H9 (cell line): ENCODE measurements at regions not wholly inside any gene's neighbourhood (a gene's known extent, or its start where the extent isn't known, plus 50 kb on each side); places are given as distances from the start of the nearest gene placed in this dataset.

Source experiments
- DNase-seq: peaks from one replicate; pipeline ENCODE4 v3.0.0-alpha.2; 2017
- H2AFZ ChIP-seq: one replicate; pipeline ENCODE4 v1.6.1; 2013; ENCODE audit warnings: mild to moderate bottlenecking, low read length, control low read depth, moderate library complexity
- H2AK5ac ChIP-seq: 2 replicates; pipeline ENCODE4 v1.6.1; 2013; ENCODE audit warnings: low read length, control low read depth, mixed read lengths; ENCODE audit not compliant: insufficient read length
- H2BK120ac ChIP-seq: one replicate; pipeline ENCODE4 v1.6.1; 2013; ENCODE audit warnings: low read depth, mild to moderate bottlenecking, low read length, control low read depth, inconsistent platforms; ENCODE audit not compliant: poor library complexity, severe bottlenecking
- H2BK12ac ChIP-seq: 2 replicates; pipeline ENCODE4 v1.6.1; 2013; ENCODE audit warnings: low read length, control low read depth, mixed read lengths, low read depth; ENCODE audit not compliant: insufficient read length
- H2BK15ac ChIP-seq: 2 replicates; pipeline ENCODE4 v1.6.1; 2013; ENCODE audit warnings: low read depth, low read length, control low read depth
- H2BK20ac ChIP-seq: one replicate; pipeline ENCODE4 v1.6.1; 2013; ENCODE audit warnings: low read depth, mild to moderate bottlenecking, low read length, control low read depth, inconsistent platforms; ENCODE audit not compliant: poor library complexity, severe bottlenecking
- H2BK5ac ChIP-seq: 2 replicates; pipeline ENCODE4 v1.6.1; 2013; ENCODE audit warnings: low read length, control low read depth, mixed read lengths; ENCODE audit not compliant: insufficient read length
- H3K14ac ChIP-seq: 2 replicates; pipeline ENCODE4 v1.6.1; 2013; ENCODE audit warnings: low read length, control low read depth; ENCODE audit not compliant: insufficient read depth
- H3K18ac ChIP-seq: 2 replicates; pipeline ENCODE4 v1.6.1; 2013; ENCODE audit warnings: low read depth, mild to moderate bottlenecking, mixed read lengths, low read length, control low read depth; ENCODE audit not compliant: insufficient read length
- H3K23ac ChIP-seq: 2 replicates; pipeline ENCODE4 v1.6.1; 2013; ENCODE audit warnings: low read length, control low read depth, mixed read lengths, low read depth; ENCODE audit not compliant: insufficient read length
- H3K23me2 ChIP-seq: 2 replicates; pipeline ENCODE4 v1.6.1; 2013; ENCODE audit warnings: low read depth, mild to moderate bottlenecking, mixed read lengths, low read length, control low read depth; ENCODE audit not compliant: insufficient read length, poor library complexity, severe bottlenecking
- H3K27ac ChIP-seq: 2 replicates; pipeline ENCODE4 v1.5.1; 2013; ENCODE audit warnings: low read length, control low read depth, mixed read lengths, low read depth; ENCODE audit not compliant: insufficient read length
- H3K27me3 ChIP-seq: 2 replicates; pipeline ENCODE4 v1.6.1; 2013; ENCODE audit warnings: low read length, control low read depth, inconsistent platforms; ENCODE audit not compliant: insufficient read depth
- H3K4ac ChIP-seq: 2 replicates; pipeline ENCODE4 v1.6.1; 2013; ENCODE audit warnings: low read depth, mild to moderate bottlenecking, control low read depth, inconsistent platforms, low read length, moderate library complexity
- H3K4me1 ChIP-seq: 2 replicates; pipeline ENCODE4 v1.6.1; 2013; ENCODE audit warnings: low read length, control low read depth, inconsistent platforms; ENCODE audit not compliant: insufficient read depth
- H3K4me2 ChIP-seq: 2 replicates; pipeline ENCODE4 v1.6.1; 2013; ENCODE audit warnings: low read length, control low read depth, mixed read lengths; ENCODE audit not compliant: insufficient read length, insufficient read depth
- H3K56ac ChIP-seq: 2 replicates; pipeline ENCODE4 v1.6.1; 2013; ENCODE audit warnings: low read depth, mild to moderate bottlenecking, mixed read lengths, low read length, control low read depth; ENCODE audit not compliant: insufficient read length
- H3K79me1 ChIP-seq: 2 replicates; pipeline ENCODE4 v1.6.1; 2013; ENCODE audit warnings: low read depth, mild to moderate bottlenecking, moderate library complexity, low read length, control low read depth, inconsistent platforms; ENCODE audit not compliant: insufficient read depth, poor library complexity, severe bottlenecking
- H3K79me2 ChIP-seq: 2 replicates; pipeline ENCODE4 v1.6.1; 2013; ENCODE audit warnings: low read length, control low read depth, inconsistent platforms; ENCODE audit not compliant: insufficient read depth
- H3K9ac ChIP-seq: 2 replicates; pipeline ENCODE4 v1.6.1; 2013; ENCODE audit warnings: low read length, control low read depth, mixed read lengths; ENCODE audit not compliant: insufficient read length; ENCODE audit errors: extremely low read depth
- H3K9me3 ChIP-seq: one replicate; pipeline ENCODE4 v1.6.1; 2013; ENCODE audit warnings: low read depth, low read length, inconsistent platforms; ENCODE audit not compliant: control insufficient read depth
- H3T11ph ChIP-seq: one replicate; pipeline ENCODE4 v1.6.1; 2013; ENCODE audit warnings: mild to moderate bottlenecking, low read length, control low read depth, inconsistent platforms
- H4K20me1 ChIP-seq: one replicate; pipeline ENCODE4 v1.6.1; 2013; ENCODE audit not compliant: control insufficient read depth, insufficient read length, insufficient read depth
- H4K5ac ChIP-seq: 2 replicates; pipeline ENCODE4 v1.6.1; 2013; ENCODE audit warnings: low read depth, mild to moderate bottlenecking, mixed read lengths, low read length, control low read depth; ENCODE audit not compliant: insufficient read length
- H4K8ac ChIP-seq: replicated peaks from 2 replicates; pipeline ENCODE4 v1.6.1; 2013; ENCODE audit warnings: low read length, control low read depth, mixed read lengths, low read depth; ENCODE audit not compliant: insufficient read length
- H4K91ac ChIP-seq: 2 replicates; pipeline ENCODE4 v1.6.1; 2013; ENCODE audit warnings: low read depth, mild to moderate bottlenecking, moderate library complexity, mixed read lengths, low read length, control low read depth; ENCODE audit not compliant: insufficient read length
- H3K27ac Mint-ChIP-seq, 3 experiments: 2 replicates in 2 of 3; 3 replicates in 1 of 3; pipeline ENCODE4 v1.8.0; 2020 to 2021; ENCODE audit warnings: mixed read lengths in 3 of 3, mild to moderate bottlenecking in 1 of 3, moderate library complexity in 1 of 3
- H3K27me3 Mint-ChIP-seq: 2 replicates; pipeline ENCODE4 v1.8.0; 2021; ENCODE audit warnings: low read depth, mild to moderate bottlenecking, moderate library complexity, mixed read lengths
- H3K36me3 Mint-ChIP-seq, 3 experiments: 2 replicates in 2 of 3; 3 replicates in 1 of 3; pipeline ENCODE4 v1.8.0; 2020 to 2021; ENCODE audit warnings: low read depth in 3 of 3, mixed read lengths in 3 of 3; ENCODE audit not compliant: insufficient read depth in 1 of 3
- H3K4me1 Mint-ChIP-seq, 2 experiments: 2 replicates each; pipeline ENCODE4 v1.8.0; 2020; ENCODE audit warnings: mixed read lengths in 2 of 2
- H3K4me3 Mint-ChIP-seq, 2 experiments: 2 replicates in 1 of 2; 3 replicates in 1 of 2; pipeline ENCODE4 v1.8.0; 2020 to 2021; ENCODE audit warnings: mild to moderate bottlenecking in 2 of 2, mixed read lengths in 2 of 2, moderate library complexity in 1 of 2
- H3K9me3 Mint-ChIP-seq, 2 experiments: 2 replicates in 1 of 2; 3 replicates in 1 of 2; pipeline ENCODE4 v1.8.0; 2020; ENCODE audit warnings: mild to moderate bottlenecking in 2 of 2, mixed read lengths in 2 of 2, moderate library complexity in 1 of 2
- CTCF ChIP-seq: fragments of 200-600 bp; sonication (generic); conservative IDR thresholded peaks from 3 replicates; pipeline ENCODE4 v1.8.0; 2021; ENCODE audit warnings: antibody characterized with exemption, mild to moderate bottlenecking
- WGBS: extraction: QIAGEN DNeasy Blood & Tissue Kit; methylation state at CpG from one replicate; pipeline ENCODE4 v1.1.7; 2013; ENCODE audit warnings: missing lambda C conversion rate, low lambda C conversion rate, mixed read lengths; ENCODE audit not compliant: insufficient read length; ENCODE audit errors: extremely low coverage; 5-methylcytosine and 5-hydroxymethylcytosine counted together

- H3K27me3 ChIP-seq = no peaks in the 10 kb centered on the region
- Mint-ChIP-seq H3K4me3 (no peak overlapping the region), H3K9me3 (peaks cover 18 to 23% of the 10 kb centered on the region in 2 experiments), H3K27me3 (no peaks in the 10 kb centered on the region), H3K4me1 (peaks cover 19% of the 10 kb centered on the region in 2 experiments), H3K36me3 (peaks cover 9 to 25% (median 20%) of the 10 kb centered on the region in 3 experiments), H3K27ac (no peak overlapping the region)
- no peak overlapping the region for H4K5ac ChIP-seq
- no peak overlapping the region for H3K23ac ChIP-seq
- no peaks in the 10 kb centered on the region for H3K23me2 ChIP-seq
- no peaks in the 10 kb centered on the region for H3K79me2 ChIP-seq
- no peak overlapping the region for H4K91ac ChIP-seq
- H3K9ac ChIP-seq = no peak overlapping the region
- no CpG with 5 or more reads among the region's 5 CpGs for WGBS
- H2BK5ac ChIP-seq = no peak overlapping the region
- no peak overlapping the region for H3K56ac ChIP-seq
- H2AFZ ChIP-seq = no peak overlapping the region
- no peaks in the 10 kb centered on the region for H3K9me3 ChIP-seq
- no peak overlapping the region for H3T11ph ChIP-seq
- no peak overlapping the region for H2BK15ac ChIP-seq
- H3K18ac ChIP-seq = no peak overlapping the region
- no peak overlapping the region for H2BK12ac ChIP-seq
- no peaks in the 10 kb centered on the region; the same call in 1 of the 2 replicates for H3K4me1 ChIP-seq
- no peak overlapping the region for H3K4ac ChIP-seq
- H4K8ac ChIP-seq = no peak overlapping the region
- no peak for DNase-seq
- no peak overlapping the region for H3K27ac ChIP-seq
- no peaks in the 10 kb centered on the region for H3K79me1 ChIP-seq
- H2BK20ac ChIP-seq = no peak overlapping the region
- no peak overlapping the region for H2BK120ac ChIP-seq
- no peak overlapping the region for H2AK5ac ChIP-seq
- no peak overlapping the region for H3K14ac ChIP-seq
- no peak for TF ChIP-seq CTCF
- no peak overlapping the region for H3K4me2 ChIP-seq
- H4K20me1 ChIP-seq = no peaks in the 10 kb centered on the region
Observed at GRCh38 chr4:169915545-169915944, 110.7 kb downstream of the MFAP3L start.
